Neural progenitor cell (in vitro differentiated cells): ENCODE measurements at regions not wholly inside any gene's neighbourhood (a gene's known extent, or its start where the extent isn't known, plus 50 kb on each side); places are given as distances from the start of the nearest gene placed in this dataset.

Experiments
- CTCF ChIP-seq: fragments of 200-600 bp; sonication (generic); IDR thresholded peaks from 2 replicates; pipeline ENCODE4 v1.5.1; 2017; ENCODE audit warnings: antibody characterized with exemption, mild to moderate bottlenecking
- EZH2phosphoT487 ChIP-seq: fragments of 200-600 bp; sonication (generic); IDR thresholded peaks from 2 replicates; pipeline ENCODE4 v1.6.1; 2017; ENCODE audit warnings: antibody characterized with exemption

GRCh38 chr15:31463521-31464102 lies 137.0 kb downstream of the KLF13 start:
- TF ChIP-seq CTCF (no peak), EZH2phosphoT487 (no peak)
